H1 (cell line): ENCODE measurements at regions not wholly inside any gene's neighbourhood (a gene's known extent, or its start where the extent isn't known, plus 50 kb on each side); places are given as distances from the start of the nearest gene placed in this dataset.

Experiments used
- CTCF ChIA-PET: fragments of 300-600 bp; sonication (Branson Sonifier 250); formaldehyde crosslinking; loops from one replicate; lab custom pipeline; 2021; ENCODE audit not compliant: partially characterized antibody; lab: Charles Lee
- POLR2A ChIA-PET: fragments of 300-600 bp; sonication (Branson Sonifier 250); formaldehyde crosslinking; loops from one replicate; lab custom pipeline; 2021; ENCODE audit warnings: inconsistent platforms; ENCODE audit not compliant: partially characterized antibody; lab: Charles Lee
- DNase-seq, 2 experiments: peaks; one replicate each; pipeline versions ENCODE4 v3.0.0 to v3.0.0-alpha.2; 2010 to 2022; ENCODE audit warnings: low spot score in 2 of 2, low read depth in 1 of 2, mixed read lengths in 1 of 2
- FAIRE-seq: peaks from 2 replicates; lab custom pipeline; 2011; peaks lifted over from hg19 to GRCh38; lab: Jason Lieb, UNC
- H2AFZ ChIP-seq: 2 replicates; pipeline ENCODE4 v1.8.1; 2012; ENCODE audit warnings: low read length, inconsistent platforms
- H2AK5ac ChIP-seq: 2 replicates; pipeline ENCODE4 v1.6.1; 2013; ENCODE audit warnings: low read depth, low read length
- H2BK120ac ChIP-seq: replicated peaks from 2 replicates; pipeline ENCODE3; 2013; ENCODE audit warnings: low read depth, low read length, inconsistent platforms
- H2BK12ac ChIP-seq: 2 replicates; pipeline ENCODE4 v1.6.1; 2013; ENCODE audit warnings: low read depth, low read length
- H2BK15ac ChIP-seq: 2 replicates; pipeline ENCODE4 v1.6.1; 2013; ENCODE audit warnings: low read length
- H2BK20ac ChIP-seq: 2 replicates; pipeline ENCODE4 v1.6.1; 2013; ENCODE audit warnings: low read length
- H2BK5ac ChIP-seq: 2 replicates; pipeline ENCODE4 v1.6.1; 2013; ENCODE audit warnings: low read depth, low read length
- H3K14ac ChIP-seq: 2 replicates; pipeline ENCODE4 v1.6.1; 2013; ENCODE audit warnings: inconsistent platforms; ENCODE audit not compliant: insufficient read length
- H3K18ac ChIP-seq: 2 replicates; pipeline ENCODE4 v1.6.1; 2013; ENCODE audit warnings: low read length; ENCODE audit errors: extremely low read depth
- H3K23ac ChIP-seq: 2 replicates; pipeline ENCODE4 v1.6.1; 2013; ENCODE audit warnings: inconsistent platforms; ENCODE audit not compliant: insufficient read length
- H3K23me2 ChIP-seq: 2 replicates; pipeline ENCODE4 v1.6.1; 2013; ENCODE audit warnings: low read depth, low read length
- H3K27ac ChIP-seq: 2 replicates; pipeline ENCODE4 v1.6.1; 2011; ENCODE audit warnings: low read depth, low read length, inconsistent platforms
- H3K27me3 ChIP-seq, 4 experiments: replicated peaks in 1 of 4; 1 replicate in 1 of 4; 2 replicates in 3 of 4; pipeline versions ENCODE4 v1.6.1 to v1.8.1; 2011 to 2013; ENCODE audit warnings: low read length in 3 of 4, mild to moderate bottlenecking in 3 of 4, inconsistent platforms in 2 of 4, mixed read lengths in 2 of 4, moderate library complexity in 1 of 4; ENCODE audit not compliant: control insufficient read depth in 3 of 4, insufficient read depth in 3 of 4; ENCODE audit errors: extremely low read depth in 1 of 4
- H3K36me3 ChIP-seq, 4 experiments: 2 replicates each; pipeline versions ENCODE4 v1.6.1 to v1.8.1; 2011 to 2013; ENCODE audit warnings: mild to moderate bottlenecking in 4 of 4, low read length in 3 of 4, moderate library complexity in 2 of 4, control low read depth in 1 of 4, inconsistent platforms in 1 of 4; ENCODE audit not compliant: insufficient read depth in 4 of 4, control insufficient read depth in 2 of 4
- H3K4ac ChIP-seq: replicated peaks from 2 replicates; pipeline ENCODE3; 2013; ENCODE audit warnings: low read length, low read depth, mixed read lengths, inconsistent platforms; ENCODE audit not compliant: insufficient read length
- H3K4me1 ChIP-seq, 4 experiments: replicated peaks in 1 of 4; 1 replicate in 1 of 4; 2 replicates in 3 of 4; pipeline versions ENCODE4 v1.6.1 to v1.8.1; 2011 to 2013; ENCODE audit warnings: low read length in 3 of 4, inconsistent platforms in 2 of 4, mixed read lengths in 1 of 4; ENCODE audit not compliant: insufficient read depth in 4 of 4, control insufficient read depth in 3 of 4
- H3K4me2 ChIP-seq, 2 experiments: 2 replicates each; pipeline versions ENCODE4 v1.6.1 to v1.8.1; 2011 to 2013; ENCODE audit warnings: low read depth in 2 of 2, low read length in 2 of 2, control low read depth in 1 of 2, inconsistent platforms in 1 of 2, mild to moderate bottlenecking in 1 of 2; ENCODE audit not compliant: insufficient read depth in 1 of 2
- H3K4me3 ChIP-seq, 4 experiments: fragments of 200-600, 300-600 bp in 1 of 4; sonication (generic), shearing (Covaris generic), sonication (Bioruptor Twin) in 1 of 4; 2 replicates each; pipeline versions ENCODE4 v1.5.1 to v1.8.1; 2011 to 2016; ENCODE audit warnings: low read length in 4 of 4, low read depth in 3 of 4, control low read depth in 2 of 4, inconsistent platforms in 2 of 4, mild to moderate bottlenecking in 2 of 4, mixed read lengths in 1 of 4, moderate library complexity in 1 of 4; ENCODE audit not compliant: insufficient read depth in 2 of 4; ENCODE audit errors: extremely low read depth in 1 of 4
- H3K56ac ChIP-seq: replicated peaks from 2 replicates; pipeline ENCODE3; 2013; ENCODE audit warnings: low read depth, mild to moderate bottlenecking, mixed read lengths, low read length, inconsistent platforms; ENCODE audit not compliant: insufficient read length
- H3K79me1 ChIP-seq: 2 replicates; pipeline ENCODE4 v1.6.1; 2013; ENCODE audit warnings: low read depth, low read length, control low read depth
- H3K79me2 ChIP-seq, 2 experiments: 2 replicates each; pipeline versions ENCODE4 v1.6.1 to v1.8.1; 2012 to 2013; ENCODE audit warnings: low read length in 2 of 2, mild to moderate bottlenecking in 2 of 2, inconsistent platforms in 1 of 2; ENCODE audit not compliant: insufficient read depth in 2 of 2, control insufficient read depth in 1 of 2
- H3K9ac ChIP-seq, 4 experiments: replicated peaks in 1 of 4; 1 replicate in 1 of 4; 2 replicates in 3 of 4; pipeline versions ENCODE4 v1.6.1 to v1.8.1; 2011 to 2013; ENCODE audit warnings: low read depth in 3 of 4, low read length in 3 of 4, control low read depth in 2 of 4, mild to moderate bottlenecking in 2 of 4, moderate library complexity in 2 of 4, inconsistent platforms in 1 of 4; ENCODE audit errors: extremely low read depth in 1 of 4
- H3K9me3 ChIP-seq, 2 experiments: 2 replicates each; pipeline versions ENCODE4 v1.6.1 to v1.8.1; 2012 to 2013; ENCODE audit warnings: mild to moderate bottlenecking in 2 of 2, moderate library complexity in 2 of 2, control low read depth in 1 of 2, inconsistent platforms in 1 of 2, low read depth in 1 of 2, low read length in 1 of 2, mixed read lengths in 1 of 2; ENCODE audit not compliant: insufficient read depth in 2 of 2
- H4K20me1 ChIP-seq, 2 experiments: replicated peaks in 1 of 2; 2 replicates each; pipeline versions ENCODE3 to v1.8.1; 2011 to 2013; ENCODE audit warnings: inconsistent platforms in 2 of 2, low read length in 2 of 2, mild to moderate bottlenecking in 1 of 2; ENCODE audit not compliant: insufficient read depth in 2 of 2, control insufficient read depth in 1 of 2
- H4K5ac ChIP-seq: 2 replicates; pipeline ENCODE4 v1.6.1; 2013; ENCODE audit warnings: low read length, low read depth, mixed read lengths, inconsistent platforms; ENCODE audit not compliant: insufficient read length
- H4K8ac ChIP-seq: 2 replicates; pipeline ENCODE4 v1.8.0; 2013; ENCODE audit warnings: mild to moderate bottlenecking, moderate library complexity, low read length, inconsistent platforms; ENCODE audit not compliant: insufficient read depth; ENCODE audit errors: extremely low read depth
- H4K91ac ChIP-seq: replicated peaks from 2 replicates; pipeline ENCODE3; 2013; ENCODE audit warnings: low read length, mixed read lengths, inconsistent platforms; ENCODE audit not compliant: insufficient read length
- ASH2L ChIP-seq: fragments of 200-600, 300-600 bp; sonication (generic); IDR thresholded peaks from one replicate; pipeline ENCODE4 v1.7.1; 2017; ENCODE audit warnings: low read length
- FOSL1 ChIP-seq: IDR thresholded peaks from 2 replicates; pipeline ENCODE4 v1.6.1; 2011; ENCODE audit warnings: mild to moderate bottlenecking, low read depth, low read length, moderate library complexity; ENCODE audit not compliant: insufficient read depth
- GTF2F1 ChIP-seq: IDR thresholded peaks from 2 replicates; pipeline ENCODE4 v1.6.1; 2012; ENCODE audit warnings: low read depth, low read length, improper control_type of control experiment, borderline replicate concordance
- HDAC2 ChIP-seq, 2 experiments: fragments of 300-600 bp in 1 of 2; sonication (generic) in 1 of 2; IDR thresholded peaks; 2 replicates each; pipeline ENCODE4 v1.6.1; 2011 to 2012; ENCODE audit warnings: low read depth in 2 of 2, low read length in 2 of 2, mild to moderate bottlenecking in 2 of 2, moderate library complexity in 2 of 2, borderline replicate concordance in 1 of 2, inconsistent platforms in 1 of 2
- PHF8 ChIP-seq: fragments of 200-600 bp; sonication (generic); conservative IDR thresholded peaks from 2 replicates; pipeline ENCODE4 v1.7.1; 2012; ENCODE audit warnings: low read depth, mild to moderate bottlenecking, inconsistent platforms, low read length, moderate library complexity
- RFX5 ChIP-seq: IDR thresholded peaks from 2 replicates; pipeline ENCODE4 v1.6.1; 2011; ENCODE audit warnings: low read depth, low read length, improper control_type of control experiment, borderline replicate concordance
- SAP30 ChIP-seq: fragments of 300-600 bp; sonication (generic); IDR thresholded peaks from 2 replicates; pipeline ENCODE4 v1.7.1; 2012; ENCODE audit warnings: low read length, moderate library complexity, mild to moderate bottlenecking, inconsistent platforms; ENCODE audit not compliant: insufficient read depth, insufficient replicate concordance
- WGBS, 2 experiments: shearing (Covaris generic) in 1 of 2; methylation state at CpG; one replicate each; pipeline versions ENCODE4 v1.1.6 to v1.1.7; 2013 to 2015; ENCODE audit warnings: low lambda C conversion rate in 2 of 2, mixed read lengths in 2 of 2, inconsistent platforms in 1 of 2, low coverage in 1 of 2, missing lambda C conversion rate in 1 of 2; ENCODE audit not compliant: insufficient replicate concordance in 2 of 2, insufficient coverage in 1 of 2, insufficient read length in 1 of 2; ENCODE audit errors: extremely low coverage in 1 of 2, missing lambda C conversion rate in 1 of 2; 5-methylcytosine and 5-hydroxymethylcytosine counted together

GRCh38 chr6:55016261-55016660 lies 158.1 kb upstream of the HCRTR2 start:
- no peak overlapping the region for H3K23ac ChIP-seq
- no peak overlapping the region for H2AFZ ChIP-seq
- DNase-seq (no peak), FAIRE-seq (no peak)
- WGBS, 2 experiments: 78% methylated on average over 1 of the region's 1 CpG; no CpG with 5 or more reads in 1 of the 2 experiments
- H3K79me1 ChIP-seq: no peaks in the 10 kb centered on the region
- TF ChIP-seq FOSL1 (no peak), GTF2F1 (no peak), HDAC2 (IDR thresholded peaks at IDR 0.05; ENCODE audit: borderline replicate concordance in 1 of 2, low read depth in 2 of 2, low read length in 2 of 2) (no peak), RFX5 (no peak), PHF8 (no peak), ASH2L (no peak), SAP30 (no peak)
- no peak overlapping the region for H3K4me2 ChIP-seq
- H3K9ac ChIP-seq: no peak overlapping the region
- no peak overlapping the region for H3K56ac ChIP-seq
- H3K23me2 ChIP-seq: no peaks in the 10 kb centered on the region
- H3K36me3 ChIP-seq: no peaks in the 10 kb centered on the region
- no peaks in the 10 kb centered on the region for H4K20me1 ChIP-seq
- H3K9me3 ChIP-seq: no peaks in the 10 kb centered on the region
- H2BK12ac ChIP-seq: no peak overlapping the region
- H2BK20ac ChIP-seq: no peak overlapping the region
- H3K27ac ChIP-seq: no peak overlapping the region
- ChIA-PET POLR2A (no interaction called here), CTCF (interaction anchor here (0.5 kb wide), 2 partner anchors 275 to 962 kb away, joined by 3 to 5 read pairs; no protein-coding TSS in a partner anchor)
- no peak overlapping the region for H3K4ac ChIP-seq
- no peak overlapping the region for H3K4me3 ChIP-seq
- H3K14ac ChIP-seq: no peak overlapping the region
- no peaks in the 10 kb centered on the region for H3K79me2 ChIP-seq
- no peak overlapping the region for H4K91ac ChIP-seq
- no peak overlapping the region for H2BK5ac ChIP-seq
- H2BK15ac ChIP-seq: no peak overlapping the region
- no peak overlapping the region for H2AK5ac ChIP-seq
- no peaks in the 10 kb centered on the region for H3K27me3 ChIP-seq
- no peak overlapping the region for H3K18ac ChIP-seq
- no peak overlapping the region for H2BK120ac ChIP-seq
- no peaks in the 10 kb centered on the region for H3K4me1 ChIP-seq
- no peak overlapping the region for H4K8ac ChIP-seq
- H4K5ac ChIP-seq: no peak overlapping the region
